ENCODE measurements at regions not wholly inside any gene's neighbourhood (a gene's known extent, or its start where the extent isn't known, plus 50 kb on each side); places are given as distances from the start of the nearest gene placed in this dataset.

GRCh38 chr11:128388206-128388815 lies 199.0 kb downstream of the ETS1 start:
- TF ChIP-seq CTCF (conservative IDR thresholded peaks at IDR 0.05; ENCODE audit: low read depth, low read length), result no peak
- no peak for TF ChIP-seq POLR2A (IDR thresholded peaks at IDR 0.05; ENCODE audit: low read depth, low read length)
- TF ChIP-seq NFE2L2 (IDR thresholded peaks at IDR 0.05; ENCODE audit: low read depth, low read length), result no peak
- no peak for TF ChIP-seq RAD21 (IDR thresholded peaks at IDR 0.05; ENCODE audit: low read length)
- no peak for TF ChIP-seq RFX5 (IDR thresholded peaks at IDR 0.05; ENCODE audit: low read depth, low read length)
- TF ChIP-seq MXI1 (IDR thresholded peaks at IDR 0.05; ENCODE audit: borderline replicate concordance, low read depth, low read length), result no peak
- TF ChIP-seq RCOR1 (IDR thresholded peaks at IDR 0.05; ENCODE audit: insufficient replicate concordance, low read length), result no peak
- no peak for TF ChIP-seq CEBPB (IDR thresholded peaks at IDR 0.05; ENCODE audit: low read depth, low read length)
- no peak for TF ChIP-seq MAFK (IDR thresholded peaks at IDR 0.05; ENCODE audit: low read depth, low read length)
- TF ChIP-seq FOS (IDR thresholded peaks at IDR 0.05; ENCODE audit: low read depth, low read length), result no peak
- TF ChIP-seq USF2 (IDR thresholded peaks at IDR 0.05; ENCODE audit: low read depth, low read length), result no peak
